ENCODE measurements at regions not wholly inside any gene's neighbourhood (a gene's known extent, or its start where the extent isn't known, plus 50 kb on each side); places are given as distances from the start of the nearest gene placed in this dataset.

DNA sequence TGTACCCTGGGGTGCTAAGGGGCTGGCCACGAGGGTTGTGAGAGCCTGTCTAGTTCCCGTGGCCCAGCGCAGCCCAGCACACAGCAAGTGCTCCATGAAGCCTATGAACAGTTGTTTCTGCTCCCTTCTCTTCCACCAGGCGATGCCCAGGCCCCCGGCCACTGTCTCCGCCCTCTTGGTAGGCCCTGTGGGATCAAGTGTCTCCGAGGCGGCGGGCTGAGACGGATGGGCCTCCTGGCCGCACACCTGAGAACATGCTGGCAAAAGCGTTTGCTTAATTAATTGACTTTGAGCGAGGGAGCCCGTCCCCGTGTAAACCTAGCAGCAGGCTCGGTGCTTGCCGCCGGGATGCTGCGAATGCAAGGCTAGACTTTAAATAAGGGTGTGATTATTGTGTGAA is 129.7 kb upstream of the GSE1 start:
- TF ChIP-seq CEBPB (IDR thresholded peaks at IDR 0.05; ENCODE audit: low read depth, low read length), result no peak
- TF ChIP-seq MXI1 (IDR thresholded peaks at IDR 0.05; ENCODE audit: borderline replicate concordance, low read depth, low read length), result no peak
- TF ChIP-seq SMC3 (IDR thresholded peaks at IDR 0.05; ENCODE audit: low read depth, low read length), result no peak
- TF ChIP-seq MAFK (IDR thresholded peaks at IDR 0.05; ENCODE audit: low read depth, low read length), result no peak
- no peak for TF ChIP-seq USF2 (IDR thresholded peaks at IDR 0.05; ENCODE audit: low read depth, low read length)
- TF ChIP-seq RCOR1 (IDR thresholded peaks at IDR 0.05; ENCODE audit: insufficient replicate concordance, low read length), result no peak
- no peak for TF ChIP-seq NFE2L2 (IDR thresholded peaks at IDR 0.05; ENCODE audit: low read depth, low read length)
- TF ChIP-seq, protein P1, sequence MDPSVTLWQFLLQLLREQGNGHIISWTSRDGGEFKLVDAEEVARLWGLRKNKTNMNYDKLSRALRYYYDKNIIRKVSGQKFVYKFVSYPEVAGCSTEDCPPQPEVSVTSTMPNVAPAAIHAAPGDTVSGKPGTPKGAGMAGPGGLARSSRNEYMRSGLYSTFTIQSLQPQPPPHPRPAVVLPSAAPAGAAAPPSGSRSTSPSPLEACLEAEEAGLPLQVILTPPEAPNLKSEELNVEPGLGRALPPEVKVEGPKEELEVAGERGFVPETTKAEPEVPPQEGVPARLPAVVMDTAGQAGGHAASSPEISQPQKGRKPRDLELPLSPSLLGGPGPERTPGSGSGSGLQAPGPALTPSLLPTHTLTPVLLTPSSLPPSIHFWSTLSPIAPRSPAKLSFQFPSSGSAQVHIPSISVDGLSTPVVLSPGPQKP (IDR thresholded peaks at IDR 0.05; ENCODE audit: borderline replicate concordance, low read depth, low read length), result no peak
- Histone ChIP-seq H2BK120ac (ENCODE audit: low read depth, low read length) (no peak overlapping the region), H3K36me3 (ENCODE audit: control insufficient read depth, insufficient read depth, low read length) (no peaks in the 10 kb centered on the region), H3K4ac (ENCODE audit: low read depth, low read length) (no peak overlapping the region), H3K9me3 (ENCODE audit: control insufficient read depth, insufficient read depth, low read length) (no peaks in the 10 kb centered on the region), H3K4me2 (ENCODE audit: low read depth, low read length) (no peak overlapping the region), H4K8ac (ENCODE audit: low read depth in 2 of 2, low read length in 2 of 2) (no peak overlapping the region), H2BK15ac (ENCODE audit: low read depth, low read length) (no peak overlapping the region), H3K27ac (ENCODE audit: insufficient read depth, low read length) (no peak overlapping the region), H4K20me1 (ENCODE audit: insufficient read depth, low read length) (peaks cover 46% of the 10 kb centered on the region), H2AFZ (replicated peaks; ENCODE audit: low read length, poor library complexity) (no peak overlapping the region), H4K5ac (ENCODE audit: low read depth, low read length) (no peak overlapping the region), H3K4me3 (ENCODE audit: insufficient read depth, low read depth, low read length) (no peak overlapping the region), H3K9ac (ENCODE audit: low read depth, low read length) (no peak overlapping the region), H2BK20ac (ENCODE audit: low read depth, low read length) (no peak overlapping the region), H2BK5ac (ENCODE audit: low read depth, low read length, poor library complexity, severe bottlenecking) (no peak overlapping the region), H3K79me1 (ENCODE audit: low read depth in 1 of 2, low read length in 2 of 2) (peaks cover 15 to 16% of the 10 kb centered on the region in 2 experiments; a peak in 3 of 4 replicates), H3K18ac (ENCODE audit: low read depth, low read length) (no peak overlapping the region), H3K14ac (replicated peaks; ENCODE audit: low read depth, low read length) (no peak overlapping the region), H3K4me1 (ENCODE audit: control insufficient read depth, insufficient read depth, low read length) (no peaks in the 10 kb centered on the region), H2AK5ac (ENCODE audit: low read depth, low read length) (no peak overlapping the region), H3K23ac (ENCODE audit: low read depth, low read length) (no peak overlapping the region), H3K27me3 (ENCODE audit: control insufficient read depth, insufficient read depth, low read length) (no peaks in the 10 kb centered on the region), H4K91ac (ENCODE audit: insufficient read depth, low read depth, low read length) (no peak overlapping the region), H3K9me1 (ENCODE audit: insufficient read depth, low read length) (0 out of 2 replicates have a peak, but pooled peaks cover 2% of the 10 kb centered on the region), H3K56ac (ENCODE audit: extremely low read depth, insufficient read depth, low read length) (no peak overlapping the region), H2AK9ac (replicated peaks; ENCODE audit: low read depth, low read length, poor library complexity) (no peak overlapping the region)
- intact Hi-C loops (cut with micrococcal nuclease) (no loop called here), dilution Hi-C loops (cut with HindIII; ENCODE audit: low sequenced_read_pairs, unreplicated experiment) (no loop called here), in situ Hi-C loops (cut with MboI; ENCODE audit: low sequenced_read_pairs) (no loop called here)
- ChIA-PET CTCF (no interaction called here), POLR2A (ENCODE audit: unreplicated experiment) (no interaction called here)
- no peak for DNase-seq
- ATAC-seq (ENCODE audit: low read depth), result no peak
- 100% methylated on average over 1 of the region's 19 CpGs; no CpG with 5 or more reads in 1 of the 2 experiments for WGBS, 2 experiments (ENCODE audit: extremely low coverage in 2 of 2, insufficient read length in 1 of 2)
- no TSS peak for BruUV-seq (replicated peaks)

Data from IMR-90 (cell line).